Astrocyte of the spinal cord (primary cell): ENCODE measurements at regions not wholly inside any gene's neighbourhood (a gene's known extent, or its start where the extent isn't known, plus 50 kb on each side); places are given as distances from the start of the nearest gene placed in this dataset.

ENCODE experiments used
- DNase-seq: peaks from one replicate; pipeline ENCODE4 v3.0.0; 2011; ENCODE audit warnings: low read depth, low spot score
- H3K4me3 ChIP-seq: 2 replicates; pipeline ENCODE4 v1.5.1; 2011; ENCODE audit warnings: low read depth, mild to moderate bottlenecking, low read length, moderate library complexity
- in situ Hi-C: cut with HindIII; loops from 2 replicates; pipeline ENCODE4 v1.10.0; 2017; ENCODE audit warnings: low sequenced_read_pairs
- TF ChIP-seq, protein P1 (sequence below): IDR thresholded peaks from 2 replicates; pipeline ENCODE4 v1.5.1; 2012; ENCODE audit warnings: low read depth, mild to moderate bottlenecking, low read length, inconsistent platforms

DNA sequence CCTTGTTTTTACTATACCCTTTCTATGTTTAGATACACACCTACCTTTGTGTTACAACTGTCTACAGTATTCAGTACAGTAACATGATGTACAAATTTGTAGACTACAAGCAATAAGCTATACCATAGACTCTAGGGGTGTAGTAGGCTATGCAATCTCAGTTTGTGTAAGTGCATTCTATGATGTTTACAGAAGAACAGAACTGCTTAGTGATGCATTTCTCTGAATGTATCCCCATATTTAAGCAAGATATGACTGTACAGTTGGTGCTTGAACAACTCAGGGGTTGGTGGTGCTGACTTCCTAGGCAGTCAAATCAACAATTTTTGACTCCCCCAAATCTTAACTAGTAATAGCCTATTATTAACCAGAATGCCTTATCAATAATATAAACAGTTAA lies 467.1 kb upstream of the TGFBR2 start:
- in situ Hi-C loops, result no loop called here
- no peak for DNase-seq
- H3K4me3 ChIP-seq, result no peak overlapping the region
- TF ChIP-seq, protein P1, sequence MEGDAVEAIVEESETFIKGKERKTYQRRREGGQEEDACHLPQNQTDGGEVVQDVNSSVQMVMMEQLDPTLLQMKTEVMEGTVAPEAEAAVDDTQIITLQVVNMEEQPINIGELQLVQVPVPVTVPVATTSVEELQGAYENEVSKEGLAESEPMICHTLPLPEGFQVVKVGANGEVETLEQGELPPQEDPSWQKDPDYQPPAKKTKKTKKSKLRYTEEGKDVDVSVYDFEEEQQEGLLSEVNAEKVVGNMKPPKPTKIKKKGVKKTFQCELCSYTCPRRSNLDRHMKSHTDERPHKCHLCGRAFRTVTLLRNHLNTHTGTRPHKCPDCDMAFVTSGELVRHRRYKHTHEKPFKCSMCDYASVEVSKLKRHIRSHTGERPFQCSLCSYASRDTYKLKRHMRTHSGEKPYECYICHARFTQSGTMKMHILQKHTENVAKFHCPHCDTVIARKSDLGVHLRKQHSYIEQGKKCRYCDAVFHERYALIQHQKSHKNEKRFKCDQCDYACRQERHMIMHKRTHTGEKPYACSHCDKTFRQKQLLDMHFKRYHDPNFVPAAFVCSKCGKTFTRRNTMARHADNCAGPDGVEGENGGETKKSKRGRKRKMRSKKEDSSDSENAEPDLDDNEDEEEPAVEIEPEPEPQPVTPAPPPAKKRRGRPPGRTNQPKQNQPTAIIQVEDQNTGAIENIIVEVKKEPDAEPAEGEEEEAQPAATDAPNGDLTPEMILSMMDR, result no peak

DNA sequence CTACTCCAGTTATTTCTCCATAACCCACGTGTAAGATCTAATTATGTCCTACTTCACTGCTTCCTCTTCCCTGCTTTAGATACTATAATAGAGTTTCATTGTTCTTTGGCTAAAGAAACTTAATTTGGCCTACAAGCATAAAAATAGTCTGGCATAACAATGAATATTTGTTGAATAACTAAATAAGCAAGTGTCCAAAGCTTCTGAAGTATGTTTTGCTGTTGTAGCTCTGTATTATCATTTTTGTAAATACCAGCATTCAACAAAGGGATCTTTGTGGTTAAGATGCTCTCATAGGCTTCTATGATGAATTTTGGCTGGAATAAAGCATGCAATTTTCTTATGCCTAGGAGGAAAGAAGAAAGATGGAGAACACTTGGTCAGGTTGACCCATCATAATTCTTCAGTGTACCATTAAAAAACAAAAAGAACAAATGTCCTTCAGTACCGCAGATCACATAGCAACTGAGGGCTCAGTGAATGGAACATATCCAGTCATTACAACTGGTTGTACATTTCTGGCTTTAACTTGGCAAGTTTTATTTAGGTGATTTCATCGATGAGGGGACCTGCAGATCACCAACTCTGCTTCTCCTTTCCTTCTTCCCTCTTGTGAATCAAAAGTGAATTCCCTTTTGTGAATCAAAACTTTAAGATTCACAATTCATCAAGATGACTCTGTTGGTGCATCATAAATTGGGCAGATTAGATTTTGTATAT lies 465.9 kb upstream of the TGFBR2 start:
- TF ChIP-seq, protein P1, result no peak
- no peak for DNase-seq
- in situ Hi-C loops, result no loop called here
- no peak overlapping the region for H3K4me3 ChIP-seq

DNA sequence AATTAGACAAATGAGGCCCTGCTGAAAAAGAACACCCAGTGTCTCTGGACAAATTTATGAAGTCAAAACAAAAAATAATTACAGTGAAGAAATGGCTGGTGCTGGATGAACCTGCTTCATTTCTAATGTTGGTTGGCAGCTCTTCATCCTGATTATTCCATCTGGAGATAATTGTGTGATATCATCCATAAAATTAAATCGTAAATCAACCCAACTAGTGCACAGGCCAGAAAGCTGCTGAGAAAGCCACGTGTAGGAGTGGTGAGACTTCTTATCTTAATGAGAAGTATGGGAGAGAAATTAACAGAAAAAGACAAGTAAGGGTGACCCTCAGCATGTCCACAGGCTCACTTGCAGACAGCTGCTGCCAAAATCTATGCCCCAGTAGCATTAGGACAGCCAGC lies 465.2 kb upstream of the TGFBR2 start:
- TF ChIP-seq, protein P1, result no peak
- in situ Hi-C loops, result no loop called here
- no peak for DNase-seq
- no peak overlapping the region for H3K4me3 ChIP-seq

DNA sequence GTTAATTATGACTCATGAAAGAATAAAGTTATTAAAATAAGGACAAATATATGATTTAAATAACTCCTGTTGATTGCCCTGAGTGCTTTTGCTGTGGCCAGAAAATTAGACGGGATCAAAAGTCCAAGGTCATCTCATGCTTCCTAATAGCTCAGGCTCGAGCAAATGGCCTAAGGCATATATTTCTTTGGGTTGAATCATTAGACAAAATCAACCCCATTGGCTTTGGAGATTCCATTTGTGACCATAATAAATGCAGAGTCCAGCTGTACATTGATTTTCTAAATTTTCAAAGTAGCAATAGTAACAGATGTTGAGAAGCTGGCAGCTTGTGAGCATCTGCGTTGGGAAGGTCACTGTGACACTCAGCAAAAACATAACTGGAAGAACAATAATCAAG lies 464.5 kb upstream of the TGFBR2 start:
- no peak for DNase-seq
- in situ Hi-C loops, result no loop called here
- H3K4me3 ChIP-seq, result no peak overlapping the region
- TF ChIP-seq, protein P1, result no peak

DNA sequence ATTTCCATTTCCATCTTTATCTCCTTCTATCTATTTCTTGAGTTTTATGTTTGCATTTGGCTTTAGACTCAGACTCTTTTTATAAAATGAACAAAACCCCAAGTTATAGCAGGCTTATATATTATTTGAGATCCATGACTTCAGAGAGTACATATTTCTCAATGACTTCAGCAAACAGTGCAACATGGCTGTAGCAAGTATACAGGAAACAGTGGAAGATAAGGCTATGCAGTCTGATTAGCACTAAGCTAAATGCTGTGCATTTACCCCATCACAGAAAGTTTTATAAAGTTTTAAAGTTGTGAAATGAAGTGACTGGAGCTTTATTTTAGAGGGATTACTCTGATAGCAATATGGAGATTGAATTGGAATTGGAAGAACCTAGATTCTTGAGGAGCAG lies 463.5 kb upstream of the TGFBR2 start:
- DNase-seq, result no peak
- in situ Hi-C loops, result no loop called here
- no peak overlapping the region for H3K4me3 ChIP-seq
- TF ChIP-seq, protein P1, result no peak

DNA sequence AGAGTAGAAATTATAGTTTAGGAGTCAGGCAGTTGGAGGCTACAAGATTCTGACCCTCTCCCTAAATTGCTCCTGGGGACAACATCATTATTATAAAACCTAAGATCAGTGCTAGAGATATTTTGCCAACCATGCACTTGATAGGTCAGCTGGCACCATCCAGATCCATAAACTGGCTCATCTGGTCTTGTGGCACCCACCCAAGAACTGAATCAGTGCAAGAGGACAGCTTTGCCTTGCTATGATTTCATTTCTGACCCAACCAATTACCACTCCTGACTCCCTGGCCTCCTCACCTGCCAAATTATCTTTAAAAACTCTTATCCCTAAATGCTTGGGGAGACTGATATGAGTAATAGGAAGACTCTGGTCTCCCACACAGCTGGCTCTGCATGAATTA lies 461.1 kb upstream of the TGFBR2 start:
- in situ Hi-C loops, result no loop called here
- DNase-seq, result no peak
- H3K4me3 ChIP-seq, result no peak overlapping the region
- TF ChIP-seq, protein P1, result no peak
